GM12864 (cell line): ENCODE measurements at regions not wholly inside any gene's neighbourhood (a gene's known extent, or its start where the extent isn't known, plus 50 kb on each side); places are given as distances from the start of the nearest gene placed in this dataset.

ENCODE experiments used
- DNase-seq: peaks from one replicate; pipeline ENCODE4 v3.0.0-alpha.2; 2011; ENCODE audit warnings: low read depth
- H3K4me3 ChIP-seq: 2 replicates; pipeline ENCODE4 v1.5.1; 2011; ENCODE audit warnings: mild to moderate bottlenecking, low read depth, low read length, control low read depth
- CTCF ChIP-seq: IDR thresholded peaks from 2 replicates; pipeline ENCODE4 v1.5.1; 2011; ENCODE audit warnings: low read depth, mild to moderate bottlenecking, moderate library complexity, low read length, control low read depth, inconsistent platforms; ENCODE audit errors: missing control alignments

GRCh38 chr20:51178153-51178552 is 155.2 kb upstream of the KCNG1 start:
- DNase-seq: no peak
- TF ChIP-seq CTCF: no peak
- H3K4me3 ChIP-seq: no peak overlapping the region

GRCh38 chr20:51176876-51177275 is 154.0 kb upstream of the KCNG1 start:
- TF ChIP-seq CTCF: no peak
- no peak for DNase-seq
- H3K4me3 ChIP-seq: no peak overlapping the region

GRCh38 chr20:51176446-51176845 is 153.5 kb upstream of the KCNG1 start:
- TF ChIP-seq CTCF: no peak
- H3K4me3 ChIP-seq: no peak overlapping the region
- no peak for DNase-seq

GRCh38 chr20:51175724-51176123 is 152.8 kb upstream of the KCNG1 start:
- no peak for DNase-seq
- TF ChIP-seq CTCF: no peak
- H3K4me3 ChIP-seq: no peak overlapping the region

GRCh38 chr20:51175156-51175555 is 152.2 kb upstream of the KCNG1 start:
- H3K4me3 ChIP-seq: no peak overlapping the region
- no peak for DNase-seq
- TF ChIP-seq CTCF: no peak

GRCh38 chr20:51174536-51174935 is 151.6 kb upstream of the KCNG1 start:
- TF ChIP-seq CTCF: no peak
- no peak for DNase-seq
- H3K4me3 ChIP-seq: no peak overlapping the region

GRCh38 chr20:51172558-51173428 is 149.9 kb upstream of the KCNG1 start:
- no peak for TF ChIP-seq CTCF
- DNase-seq: no peak
- no peak overlapping the region for H3K4me3 ChIP-seq
